ENCODE measurements at regions not wholly inside any gene's neighbourhood (a gene's known extent, or its start where the extent isn't known, plus 50 kb on each side); places are given as distances from the start of the nearest gene placed in this dataset.

DNA sequence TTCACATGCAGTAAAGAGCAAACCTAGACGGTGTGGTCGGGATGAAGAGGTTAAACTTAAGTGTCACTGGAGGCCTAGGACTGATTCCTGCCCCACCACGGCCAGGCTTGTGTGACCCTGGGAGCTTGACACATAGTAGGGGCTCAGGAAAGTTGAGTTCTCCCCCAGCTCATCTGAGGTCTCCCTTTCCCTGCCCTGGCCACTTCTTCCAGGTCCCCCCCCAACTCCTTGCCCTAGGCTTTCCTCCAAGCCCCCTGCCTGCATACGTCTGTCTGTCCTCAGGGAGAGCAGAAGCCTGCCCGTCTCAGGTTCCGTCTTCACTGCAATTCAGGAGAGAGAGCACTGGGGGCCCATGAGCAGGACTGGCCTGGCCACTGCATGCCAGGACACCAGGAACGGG, 225.8 kb downstream of the PTPRU start (continued):
- no peak for TF ChIP-seq MIER3 (CRISPR knock-in tag; IDR thresholded peaks at IDR 0.05; ENCODE audit: borderline replicate concordance)
- no peak for TF ChIP-seq ZNF44 (CRISPR knock-in tag; IDR thresholded peaks at IDR 0.05)
- no peak for TF ChIP-seq ZEB1 (IDR thresholded peaks at IDR 0.05; ENCODE audit: insufficient replicate concordance, low read depth)
- TF ChIP-seq GLI4 (CRISPR knock-in tag; IDR thresholded peaks at IDR 0.05; ENCODE audit: borderline replicate concordance), result no peak
- TF ChIP-seq CENPT (CRISPR knock-in tag; IDR thresholded peaks at IDR 0.05; ENCODE audit: low read depth), result no peak
- TF ChIP-seq ZNF451 (CRISPR knock-in tag; IDR thresholded peaks at IDR 0.05), result no peak
- no peak for TF ChIP-seq ZMAT3 (CRISPR knock-in tag; conservative IDR thresholded peaks at IDR 0.05)
- TF ChIP-seq PHF20 (CRISPR knock-in tag; IDR thresholded peaks at IDR 0.05), result no peak
- no peak for TF ChIP-seq FOXC1 (CRISPR knock-in tag; IDR thresholded peaks at IDR 0.05; ENCODE audit: borderline replicate concordance)

DNA sequence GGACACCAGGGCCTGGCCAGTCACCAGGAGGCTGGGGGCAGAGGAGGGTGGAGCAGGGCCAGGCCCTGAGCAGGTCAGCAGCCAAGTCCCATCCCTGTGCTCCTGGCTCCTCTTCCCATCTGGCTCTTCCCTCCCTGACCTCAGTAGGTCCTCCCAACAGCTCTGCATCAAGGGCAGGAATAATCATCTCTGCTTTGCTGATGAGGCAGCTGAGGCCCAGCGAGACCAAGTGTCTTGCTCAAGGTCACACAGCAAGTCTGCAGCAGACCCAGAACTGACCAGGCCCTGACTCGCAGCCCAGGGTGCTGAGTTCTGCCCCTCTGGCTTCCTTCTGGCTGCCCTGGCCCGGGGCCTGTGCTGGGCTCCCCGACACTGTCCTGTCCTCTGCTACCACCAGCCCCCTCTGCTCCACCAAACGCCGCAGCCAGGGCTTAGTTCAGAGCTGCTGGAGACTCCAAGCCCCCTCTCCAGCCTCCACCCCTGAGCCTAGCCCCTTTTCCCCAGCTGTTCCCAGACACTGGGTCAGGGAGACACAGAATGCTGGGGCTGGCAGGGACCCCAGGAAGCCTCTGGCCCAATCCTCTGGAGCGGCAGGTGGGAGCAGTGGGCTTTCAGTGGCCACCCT, 224.9 kb downstream of the PTPRU start:
- H3K27me3 ChIP-seq (ENCODE audit: control insufficient read depth in 1 of 2, insufficient read depth in 2 of 2, low read length in 2 of 2), result no peaks in the 10 kb centered on the region
- no peak overlapping the region for H3K27ac ChIP-seq (ENCODE audit: extremely low read length, insufficient read depth, low read length)
- H2AFZ ChIP-seq (ENCODE audit: low read length), result no peak overlapping the region
- ChIA-PET POLR2A (no interaction called here), CTCF (ENCODE audit: low intra/inter-chr PET ratio, low total read pairs) (no interaction called here)
- peak; percentile 83; the same call in 1 of the 2 replicates for TF ChIP-seq ZNF768 (CRISPR knock-in tag; IDR thresholded peaks at IDR 0.05)
- TF ChIP-seq KLF12 (CRISPR knock-in tag; IDR thresholded peaks at IDR 0.05; ENCODE audit: borderline replicate concordance), result no peak
- TF ChIP-seq NAIF1 (CRISPR knock-in tag; IDR thresholded peaks at IDR 0.05; ENCODE audit: borderline replicate concordance), result no peak
- intact Hi-C loops (cut with micrococcal nuclease; ENCODE audit: unreplicated experiment) (no loop called here), in situ Hi-C loops (cut with HindIII; ENCODE audit: extremely low pct_ligation_motif_present, low pct_unique_long_range_greater_than_20kb) (no loop called here)
- BruUV-seq (replicated peaks), result no TSS peak
- H3K4me1 ChIP-seq (ENCODE audit: insufficient read depth, low read length), result no peaks in the 10 kb centered on the region
- no peaks in the 10 kb centered on the region for H4K20me1 ChIP-seq (ENCODE audit: insufficient read depth, low read length)
- H3K36me3 ChIP-seq (replicated peaks in 1 of 2; ENCODE audit: control insufficient read depth in 1 of 2, insufficient read depth in 2 of 2, low read length in 2 of 2), result no peaks in the 10 kb centered on the region
- 27% methylated on average over 3 of the region's 7 CpGs for whole genome bisulfite sequencing (ENCODE audit: low lambda C conversion rate)
- H3K9me3 ChIP-seq (ENCODE audit: low read length), result no peaks in the 10 kb centered on the region
- no peak overlapping the region for H3K4me3 ChIP-seq (replicated peaks in 1 of 3; ENCODE audit: insufficient read depth in 1 of 3, low read depth in 2 of 3, low read length in 3 of 3)
- 0 out of 3 replicates have a peak, but pooled peaks have one; percentile 30 for ATAC-seq
- H3K9ac ChIP-seq (ENCODE audit: insufficient read depth, low read depth, low read length), result no peak overlapping the region
- DNase-seq (ENCODE audit: low spot score), result no peak
- FAIRE-seq, result no peak
- no peak overlapping the region for H3K4me2 ChIP-seq (ENCODE audit: low read depth, low read length)
- H3K79me2 ChIP-seq (ENCODE audit: insufficient read depth, low read length), result no peaks in the 10 kb centered on the region
